BLaER1 treated with 17β-estradiol and CSF1 and Interleukin-3, amounts not matched to agents 10 nM and 100 nM (cell line): ENCODE measurements at regions not wholly inside any gene's neighbourhood (a gene's known extent, or its start where the extent isn't known, plus 50 kb on each side); places are given as distances from the start of the nearest gene placed in this dataset.

Experiments
- H3K27ac ChIP-seq, 11 experiments: shearing (Covaris generic); formaldehyde crosslinking; 2 replicates each; pipeline ENCODE4 v1.8.1; 2022
- H3K27me3 ChIP-seq, 11 experiments: shearing (Covaris generic); formaldehyde crosslinking; 2 replicates each; pipeline ENCODE4 v1.8.1; 2022
- H3K36me3 ChIP-seq, 11 experiments: shearing (Covaris generic); formaldehyde crosslinking; 2 replicates each; pipeline ENCODE4 v1.8.1; 2022
- H3K4me1 ChIP-seq, 10 experiments: shearing (Covaris generic); formaldehyde crosslinking; 2 replicates each; pipeline ENCODE4 v1.8.1; 2022
- H3K4me2 ChIP-seq, 11 experiments: shearing (Covaris generic); formaldehyde crosslinking; 2 replicates each; pipeline ENCODE4 v1.8.1; 2022
- H3K4me3 ChIP-seq, 10 experiments: shearing (Covaris generic); formaldehyde crosslinking; 2 replicates each; pipeline ENCODE4 v1.8.1; 2022
- H3K9ac ChIP-seq, 11 experiments: shearing (Covaris generic); formaldehyde crosslinking; 2 replicates each; pipeline ENCODE4 v1.8.1; 2022
- H3K9me3 ChIP-seq, 11 experiments: shearing (Covaris generic); formaldehyde crosslinking; replicated peaks in 1 of 11; 2 replicates each; pipeline ENCODE4 v1.8.1; 2022
- H4K20me1 ChIP-seq, 11 experiments: shearing (Covaris generic); formaldehyde crosslinking; 2 replicates each; pipeline ENCODE4 v1.8.1; 2022
- Cebpa-rat ChIP-seq, 11 experiments: shearing (Covaris generic); IDR thresholded peaks; 2 replicates each; pipeline ENCODE4 v1.8.1; 2022

- no peaks in the 10 kb centered on the region for H3K36me3 ChIP-seq
- H3K9me3 ChIP-seq = no peaks in the 10 kb centered on the region
- peaks cover 0 to 15% (median 0%) of the 10 kb centered on the region in 11 experiments; a peak in 2 of 22 replicates for H4K20me1 ChIP-seq
- no peak overlapping the region for H3K27ac ChIP-seq
- TF ChIP-seq Cebpa-rat (IDR thresholded peaks at IDR 0.05) = no peak
- H3K27me3 ChIP-seq = peaks cover 82 to 98% (median 94%) of the 10 kb centered on the region in 11 experiments
- H3K4me2 ChIP-seq = no peak overlapping the region
- no peak overlapping the region for H3K4me3 ChIP-seq
- no peaks in the 10 kb centered on the region for H3K4me1 ChIP-seq
- H3K9ac ChIP-seq = no peak overlapping the region
Observed at GRCh38 chrX:130974323-130974722, 71.3 kb upstream of the ENOX2 start.

- Histone ChIP-seq H3K4me3 (no peak overlapping the region), H3K27ac (no peak overlapping the region), H3K4me1 (no peaks in the 10 kb centered on the region), H3K27me3 (peaks cover 70 to 98% (median 95%) of the 10 kb centered on the region in 11 experiments), H4K20me1 (peaks cover 0 to 15% (median 0%) of the 10 kb centered on the region in 11 experiments; a peak in 2 of 22 replicates), H3K9me3 (no peaks in the 10 kb centered on the region), H3K36me3 (no peaks in the 10 kb centered on the region), H3K4me2 (peak overlapping the region in 1 of 11 experiments; percentile 42; a peak in 2 of 22 replicates), H3K9ac (no peak overlapping the region)
- TF ChIP-seq Cebpa-rat (IDR thresholded peaks at IDR 0.05) = no peak
Observed at GRCh38 chrX:130975947-130976346, 72.9 kb upstream of the ENOX2 start.

- Histone ChIP-seq H3K27ac (peak overlapping the region in 2 of 11 experiments; percentile 16 to 35; a peak in 2 of 22 replicates), H3K27me3 (peaks cover 75 to 100% (median 98%) of the 10 kb centered on the region in 11 experiments), H3K4me3 (no peak overlapping the region), H3K9me3 (no peaks in the 10 kb centered on the region), H3K9ac (no peak overlapping the region), H3K4me1 (peaks cover 0 to 12% (median 0%) of the 10 kb centered on the region in 10 experiments; a peak in 5 of 20 replicates), H3K4me2 (peak overlapping the region in 5 of 11 experiments; percentile 13 to 32 (median 22); a peak in 5 of 22 replicates), H4K20me1 (peaks cover 0 to 7% (median 0%) of the 10 kb centered on the region in 11 experiments; a peak in 1 of 22 replicates), H3K36me3 (no peaks in the 10 kb centered on the region)
- no peak for TF ChIP-seq Cebpa-rat (IDR thresholded peaks at IDR 0.05)
Observed at GRCh38 chrX:130981836-130982235, 76.3 kb upstream of the ARHGAP36 start.

GRCh38 chrX:130984782-130985181, 73.4 kb upstream of the ARHGAP36 start:
- Histone ChIP-seq H4K20me1 (peaks cover 0 to 2% (median 0%) of the 10 kb centered on the region in 11 experiments; a peak in 1 of 22 replicates), H3K27me3 (peaks cover 75 to 92% (median 89%) of the 10 kb centered on the region in 11 experiments), H3K4me1 (peaks cover 0 to 12% (median 0%) of the 10 kb centered on the region in 10 experiments; a peak in 5 of 20 replicates), H3K36me3 (no peaks in the 10 kb centered on the region), H3K4me2 (no peak overlapping the region), H3K4me3 (no peak overlapping the region), H3K9ac (no peak overlapping the region), H3K9me3 (no peaks in the 10 kb centered on the region), H3K27ac (no peak overlapping the region)
- no peak for TF ChIP-seq Cebpa-rat (IDR thresholded peaks at IDR 0.05)

GRCh38 chrX:130987241-130987640, 70.9 kb upstream of the ARHGAP36 start:
- H4K20me1 ChIP-seq = no peaks in the 10 kb centered on the region; a peak in 2 of 22 replicates
- no peaks in the 10 kb centered on the region for H3K36me3 ChIP-seq
- H3K27me3 ChIP-seq = peaks cover 75 to 92% (median 87%) of the 10 kb centered on the region in 11 experiments
- H3K4me1 ChIP-seq = peaks cover 0 to 6% (median 0%) of the 10 kb centered on the region in 10 experiments; a peak in 5 of 20 replicates
- H3K4me2 ChIP-seq = no peak overlapping the region
- no peak for TF ChIP-seq Cebpa-rat (IDR thresholded peaks at IDR 0.05)
- H3K27ac ChIP-seq = no peak overlapping the region
- H3K9me3 ChIP-seq = no peaks in the 10 kb centered on the region
- H3K4me3 ChIP-seq = no peak overlapping the region
- no peak overlapping the region for H3K9ac ChIP-seq

- H3K4me3 ChIP-seq = no peak overlapping the region
- H3K4me2 ChIP-seq = no peak overlapping the region
- no peaks in the 10 kb centered on the region for H3K9me3 ChIP-seq
- H3K4me1 ChIP-seq = no peaks in the 10 kb centered on the region
- H3K9ac ChIP-seq = no peak overlapping the region
- H3K27me3 ChIP-seq = peaks cover 71 to 90% (median 84%) of the 10 kb centered on the region in 11 experiments
- peaks cover 0 to 4% (median 0%) of the 10 kb centered on the region in 11 experiments; a peak in 6 of 22 replicates for H4K20me1 ChIP-seq
- no peaks in the 10 kb centered on the region for H3K36me3 ChIP-seq
- no peak overlapping the region for H3K27ac ChIP-seq
- no peak for TF ChIP-seq Cebpa-rat (IDR thresholded peaks at IDR 0.05)
Observed at GRCh38 chrX:130990723-130991122, 67.4 kb upstream of the ARHGAP36 start.

GRCh38 chrX:130994671-130995070, 63.5 kb upstream of the ARHGAP36 start:
- no peak overlapping the region for H3K27ac ChIP-seq
- no peaks in the 10 kb centered on the region for H3K36me3 ChIP-seq
- peaks cover 82 to 98% (median 92%) of the 10 kb centered on the region in 11 experiments for H3K27me3 ChIP-seq
- no peak overlapping the region for H3K4me2 ChIP-seq
- H3K9me3 ChIP-seq = no peaks in the 10 kb centered on the region
- H4K20me1 ChIP-seq = peaks cover 0 to 7% (median 0%) of the 10 kb centered on the region in 11 experiments; a peak in 6 of 22 replicates
- no peaks in the 10 kb centered on the region for H3K4me1 ChIP-seq
- no peak for TF ChIP-seq Cebpa-rat (IDR thresholded peaks at IDR 0.05)
- no peak overlapping the region for H3K4me3 ChIP-seq
- no peak overlapping the region for H3K9ac ChIP-seq

- no peak overlapping the region for H3K4me3 ChIP-seq
- H3K9ac ChIP-seq = no peak overlapping the region
- peaks cover 0 to 7% (median 0%) of the 10 kb centered on the region in 11 experiments; a peak in 6 of 22 replicates for H4K20me1 ChIP-seq
- H3K4me2 ChIP-seq = no peak overlapping the region
- H3K27me3 ChIP-seq = peaks cover 83 to 99% (median 94%) of the 10 kb centered on the region in 11 experiments
- H3K9me3 ChIP-seq = no peaks in the 10 kb centered on the region
- no peaks in the 10 kb centered on the region for H3K36me3 ChIP-seq
- H3K4me1 ChIP-seq = no peaks in the 10 kb centered on the region
- no peak overlapping the region for H3K27ac ChIP-seq
- no peak for TF ChIP-seq Cebpa-rat (IDR thresholded peaks at IDR 0.05)
Observed at GRCh38 chrX:130995439-130995838, 62.7 kb upstream of the ARHGAP36 start.

- Histone ChIP-seq H4K20me1 (peaks cover 0 to 7% (median 0%) of the 10 kb centered on the region in 11 experiments; a peak in 4 of 22 replicates), H3K9me3 (peaks cover 0 to 5% (median 0%) of the 10 kb centered on the region in 11 experiments; a peak in 1 of 22 replicates), H3K4me3 (no peak overlapping the region), H3K27ac (no peak overlapping the region), H3K27me3 (peaks cover 73 to 99% (median 93%) of the 10 kb centered on the region in 11 experiments), H3K4me1 (no peaks in the 10 kb centered on the region), H3K36me3 (no peaks in the 10 kb centered on the region), H3K4me2 (no peak overlapping the region), H3K9ac (no peak overlapping the region)
- TF ChIP-seq Cebpa-rat (IDR thresholded peaks at IDR 0.05) = no peak
Observed at GRCh38 chrX:130997314-130997713, 60.8 kb upstream of the ARHGAP36 start.

GRCh38 chrX:130999360-130999759, 58.8 kb upstream of the ARHGAP36 start:
- Histone ChIP-seq H3K4me2 (no peak overlapping the region), H3K36me3 (no peaks in the 10 kb centered on the region), H3K9ac (no peak overlapping the region), H3K27ac (no peak overlapping the region), H3K4me3 (no peak overlapping the region), H3K4me1 (no peaks in the 10 kb centered on the region), H3K27me3 (peaks cover 61 to 85% (median 80%) of the 10 kb centered on the region in 11 experiments), H3K9me3 (peaks cover 0 to 11% (median 0%) of the 10 kb centered on the region in 11 experiments; a peak in 2 of 22 replicates), H4K20me1 (peaks cover 0 to 7% (median 0%) of the 10 kb centered on the region in 11 experiments; a peak in 4 of 22 replicates)
- no peak for TF ChIP-seq Cebpa-rat (IDR thresholded peaks at IDR 0.05)
